ENCODE measurements at regions not wholly inside any gene's neighbourhood (a gene's known extent, or its start where the extent isn't known, plus 50 kb on each side); places are given as distances from the start of the nearest gene placed in this dataset.

DNA sequence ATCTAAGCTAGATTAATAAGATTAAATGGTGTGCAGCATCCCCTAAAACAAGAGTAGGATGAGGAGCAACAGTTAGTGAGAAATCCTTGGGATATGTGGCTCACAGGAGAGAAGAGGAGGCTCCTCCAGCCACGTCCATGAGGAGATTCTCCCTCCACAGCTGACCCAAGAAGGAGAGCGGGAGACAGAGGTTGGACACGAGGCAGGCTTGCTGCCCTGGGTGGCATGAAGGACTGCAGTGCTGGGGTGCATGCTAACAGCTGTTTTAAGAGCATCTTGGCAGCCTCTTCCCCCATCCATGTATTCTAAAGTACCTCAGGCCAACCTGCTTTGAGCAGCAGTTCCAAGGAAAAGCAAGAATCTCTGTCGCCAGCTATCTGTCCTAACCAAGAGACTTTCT is 284.4 kb upstream of the B3GAT1 start:
- intact Hi-C loops (cut with DNase I) = no loop called here
- no peak for DNase-seq (ENCODE audit: low spot score)

DNA sequence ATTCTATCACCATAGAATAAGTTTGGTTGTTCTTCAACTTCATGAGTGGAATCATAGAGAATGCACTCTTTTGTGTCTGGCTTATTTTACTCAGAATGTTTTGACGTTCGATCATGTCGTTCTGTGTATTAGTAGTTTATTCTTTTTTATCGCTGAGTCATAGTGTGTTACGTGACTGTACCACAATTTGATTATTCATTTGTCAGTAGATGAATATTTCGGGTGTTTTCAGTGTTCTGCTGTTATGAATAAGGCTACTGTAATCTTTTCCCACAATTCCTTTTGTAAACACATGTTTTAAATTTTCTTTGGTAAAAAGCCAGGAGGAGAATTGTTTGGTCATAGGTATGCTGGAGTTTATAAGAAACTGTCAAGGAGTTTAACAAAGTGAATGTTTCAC is 279.9 kb upstream of the B3GAT1 start:
- no peak for DNase-seq (ENCODE audit: low spot score)
- intact Hi-C loops (cut with DNase I) = no loop called here

DNA sequence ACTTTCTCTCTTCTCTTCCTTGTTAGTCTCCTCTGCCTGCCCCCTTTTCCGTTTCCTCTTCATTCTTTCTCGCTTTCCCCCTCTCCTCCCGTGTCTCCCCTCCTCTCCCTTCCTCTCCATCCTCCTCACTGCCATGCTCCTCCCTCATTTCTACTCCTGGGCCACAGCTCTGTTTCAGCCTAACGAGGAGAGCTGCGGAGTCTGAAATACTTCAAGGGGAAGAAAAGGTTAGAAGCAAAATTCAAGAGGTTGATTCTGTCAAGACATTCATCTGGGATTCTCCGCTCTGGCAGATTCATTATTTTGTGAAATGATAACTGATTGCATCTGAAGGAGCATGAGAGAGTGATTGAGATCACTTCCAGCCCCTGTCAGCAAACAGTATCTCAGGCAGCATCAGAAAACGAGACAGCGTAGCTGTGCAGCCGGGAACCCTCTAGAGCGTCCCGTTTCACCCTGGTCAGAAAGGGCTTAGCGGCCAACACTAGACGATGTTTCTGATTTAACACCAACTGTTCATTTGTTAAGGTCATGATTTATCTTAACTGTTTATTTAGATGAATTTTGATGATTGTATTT is 279.3 kb upstream of the B3GAT1 start:
- no peak for DNase-seq (ENCODE audit: low spot score)
- intact Hi-C loops (cut with DNase I) = no loop called here

DNA sequence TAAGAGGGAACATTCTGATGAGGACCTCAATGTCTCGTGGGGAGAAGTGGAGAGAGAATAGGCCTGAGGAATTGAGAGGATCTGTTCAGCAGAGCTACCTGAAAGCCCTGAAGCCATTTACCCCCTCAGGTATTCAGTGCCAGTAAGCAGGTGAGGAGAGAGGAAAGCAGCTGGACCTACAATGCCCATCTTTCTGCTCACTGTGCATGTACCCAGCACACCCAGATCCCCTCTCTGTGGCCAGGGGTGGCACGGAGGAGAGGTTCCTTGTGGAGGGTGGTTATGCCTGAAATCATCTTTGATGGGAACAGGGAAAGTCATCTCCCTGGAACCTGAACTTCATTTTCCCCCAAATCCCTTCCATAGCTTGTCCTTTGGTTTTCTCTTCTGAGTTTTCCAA is 277.8 kb upstream of the B3GAT1 start:
- intact Hi-C loops (cut with DNase I) = no loop called here
- DNase-seq (ENCODE audit: low spot score) = no peak

DNA sequence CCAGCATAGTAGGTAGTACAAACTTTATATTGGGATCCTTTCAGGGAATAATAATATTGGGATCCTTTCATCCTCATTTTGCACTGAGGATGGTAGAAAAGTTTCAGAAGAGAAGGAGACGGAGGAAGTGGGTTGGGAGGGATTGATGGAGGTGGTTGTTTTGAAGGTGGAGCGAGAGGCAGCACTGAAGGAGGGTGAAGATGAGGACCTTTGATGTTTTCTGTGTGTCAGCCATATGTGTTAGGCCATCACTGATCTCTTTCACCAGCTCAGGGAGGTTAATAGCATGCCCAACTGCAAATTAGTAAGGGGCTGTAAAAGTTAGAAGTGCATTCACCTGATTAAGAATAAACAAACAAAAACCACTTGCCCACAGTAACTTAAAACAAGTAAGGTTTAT is 275.5 kb upstream of the B3GAT1 start:
- no peak for DNase-seq (ENCODE audit: low spot score)
- intact Hi-C loops (cut with DNase I) = no loop called here

DNA sequence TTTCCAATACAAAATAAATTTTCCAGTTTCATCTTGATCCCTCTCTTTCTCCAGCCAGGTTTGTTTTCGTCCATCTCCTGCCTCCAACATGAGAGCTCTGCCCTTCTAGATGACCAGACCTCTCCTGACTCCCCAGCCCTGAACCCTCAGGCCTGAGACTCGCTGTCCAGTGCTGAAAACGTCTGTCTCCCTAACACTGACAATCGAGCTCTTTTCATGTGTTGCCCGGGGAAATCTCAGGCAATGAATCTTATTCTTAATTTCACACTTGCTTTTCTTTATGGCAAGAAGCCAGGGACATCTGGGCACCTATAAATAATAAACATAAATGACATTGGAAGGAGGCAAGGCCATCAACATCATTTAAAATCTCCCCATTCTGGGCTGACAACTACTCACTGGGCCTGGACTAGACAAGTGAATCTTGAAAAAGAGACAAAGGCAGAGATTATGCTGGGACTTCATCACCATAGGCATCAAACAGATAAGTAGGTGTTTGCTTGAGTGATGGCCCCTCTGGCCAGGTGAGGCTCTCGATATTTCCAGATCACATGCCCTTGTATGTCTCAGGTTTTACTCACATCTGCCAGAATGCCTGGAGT is 274.5 kb upstream of the B3GAT1 start:
- intact Hi-C loops (cut with DNase I) = no loop called here

DNA sequence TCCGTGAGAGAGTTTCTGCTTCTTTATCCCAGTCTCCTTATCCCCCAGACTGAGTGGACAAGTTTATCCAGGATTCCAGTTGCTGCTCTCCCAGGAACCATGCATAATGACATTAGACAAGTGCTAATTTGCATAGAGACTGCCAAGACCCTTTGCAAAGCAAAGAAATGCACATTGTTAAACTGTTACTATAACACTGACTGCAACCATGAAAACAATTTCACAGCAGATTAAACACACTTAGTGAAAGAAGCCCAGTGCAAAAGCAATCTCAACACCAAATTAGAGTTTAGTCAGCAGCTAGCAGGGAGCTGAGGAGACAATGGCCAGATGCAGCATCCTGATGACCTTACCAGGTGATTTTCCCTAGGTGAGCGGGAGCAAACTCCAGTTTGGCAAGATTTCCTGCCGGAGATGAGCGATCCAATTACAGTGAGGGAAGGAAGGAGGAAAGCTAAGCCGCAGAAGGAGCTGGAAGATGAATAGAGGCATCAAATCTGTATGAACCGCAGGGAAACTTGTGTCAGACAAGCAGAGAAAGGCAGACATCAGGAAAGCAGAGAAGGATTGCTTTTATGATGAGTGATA is 273.8 kb upstream of the B3GAT1 start:
- intact Hi-C loops (cut with DNase I) = no loop called here
- DNase-seq (ENCODE audit: low spot score) = no peak

More for the DNA sequence above, 274.5 kb upstream of the B3GAT1 start:
- no peak for DNase-seq (ENCODE audit: low spot score)

DNA sequence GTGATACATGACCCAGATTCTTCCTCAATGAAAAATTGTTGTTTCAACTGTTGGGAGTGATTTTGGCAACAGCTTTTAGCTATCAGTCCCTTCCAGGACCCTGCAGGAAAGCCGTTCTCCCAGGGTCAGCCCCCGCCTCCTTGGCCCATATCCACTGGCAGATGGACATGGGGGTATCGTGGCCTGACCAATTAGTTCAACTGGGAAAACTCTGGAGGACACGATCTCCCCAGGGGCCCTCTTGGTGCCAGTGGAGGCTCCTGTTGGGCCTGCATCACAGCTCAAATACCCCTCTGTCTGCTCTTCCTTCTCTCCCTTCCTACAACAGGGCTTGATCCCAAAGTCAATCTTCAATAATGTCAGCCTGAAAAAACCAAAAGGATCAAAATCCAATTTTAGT is 272.5 kb upstream of the B3GAT1 start:
- intact Hi-C loops (cut with DNase I) = no loop called here
- DNase-seq (ENCODE audit: low spot score) = no peak

DNA sequence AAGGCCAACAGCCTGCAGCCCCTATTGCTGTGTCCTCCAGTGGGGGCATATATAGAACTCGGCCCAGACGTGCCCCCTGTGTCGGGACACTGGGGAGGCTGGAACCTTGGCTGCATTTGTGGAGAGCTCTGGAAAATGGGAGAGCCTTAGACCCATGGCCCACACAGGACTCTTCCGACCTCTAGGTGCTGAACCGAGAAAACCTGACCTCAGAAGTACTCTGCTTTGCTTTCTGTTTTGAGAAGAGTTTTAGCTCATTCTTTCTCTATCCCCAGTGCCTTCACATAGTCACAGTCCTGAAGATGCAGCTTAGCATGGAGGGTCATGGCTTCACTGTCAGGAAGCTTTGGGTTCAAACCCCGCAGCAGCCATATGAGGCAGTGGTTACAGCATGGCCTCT is 271.8 kb upstream of the B3GAT1 start:
- no peak for DNase-seq (ENCODE audit: low spot score)
- intact Hi-C loops (cut with DNase I) = no loop called here

DNA sequence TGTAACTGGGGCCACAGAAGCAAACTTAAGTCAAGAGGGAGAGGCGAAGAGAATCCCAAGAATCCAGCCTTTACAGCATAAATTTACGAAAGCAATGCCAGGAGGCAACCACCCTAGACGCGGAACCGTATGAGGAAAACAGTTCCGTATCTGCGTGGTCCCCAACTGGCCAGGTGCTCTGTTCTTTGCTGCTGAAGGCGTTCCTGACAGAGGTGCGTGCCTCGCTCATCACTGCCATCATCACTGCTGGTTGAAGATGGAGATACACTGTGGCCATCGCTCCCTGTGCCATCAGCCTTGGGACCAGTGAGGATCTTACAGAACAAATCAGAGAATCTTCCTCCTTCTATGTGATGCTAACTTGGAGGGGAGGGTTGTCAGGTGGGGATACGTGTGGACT is 270.5 kb upstream of the B3GAT1 start:
- intact Hi-C loops (cut with DNase I) = no loop called here
- no peak for DNase-seq (ENCODE audit: low spot score)

DNA sequence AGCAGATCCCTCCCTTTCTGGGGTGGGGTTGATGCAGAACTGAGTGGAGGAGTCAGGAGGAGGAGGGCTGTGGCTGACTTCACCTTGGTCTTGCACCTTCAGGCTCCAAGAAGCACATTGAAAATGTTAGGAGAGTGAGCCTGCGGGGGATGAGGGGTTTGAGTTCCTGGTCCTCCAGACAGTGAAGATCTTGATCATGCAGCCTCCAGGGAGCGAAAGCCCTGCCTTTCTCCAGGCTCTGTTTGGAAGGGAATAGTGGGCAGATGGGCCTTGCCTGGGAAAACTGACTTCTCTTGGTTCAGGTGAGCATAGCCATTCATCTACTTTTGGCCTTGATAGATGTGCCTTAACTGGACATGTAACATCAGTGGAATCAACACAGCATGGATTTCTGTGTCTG is 267.6 kb upstream of the B3GAT1 start:
- no peak for DNase-seq (ENCODE audit: low spot score)
- intact Hi-C loops (cut with DNase I) = no loop called here

DNA sequence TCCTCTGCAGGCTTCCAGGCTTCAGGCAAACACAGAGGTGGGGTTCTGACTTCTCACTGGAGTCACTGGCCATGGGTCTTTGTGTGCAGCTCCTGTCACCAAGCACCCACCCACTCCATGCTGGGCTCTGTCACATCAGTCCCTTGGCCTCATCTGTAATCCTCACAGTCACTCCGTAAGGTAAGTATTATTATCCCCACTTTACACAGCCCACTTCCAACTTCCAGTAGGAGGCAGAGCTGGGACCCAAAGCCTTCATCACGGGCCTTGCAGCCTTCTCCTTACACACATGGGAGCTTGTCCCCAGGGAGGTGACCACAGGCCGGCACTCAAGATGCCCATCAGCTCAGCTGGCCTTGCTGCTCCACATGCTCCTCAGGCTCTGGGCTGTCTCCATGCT is 266.7 kb upstream of the B3GAT1 start:
- no peak for DNase-seq (ENCODE audit: low spot score)
- intact Hi-C loops (cut with DNase I) = no loop called here

DNA sequence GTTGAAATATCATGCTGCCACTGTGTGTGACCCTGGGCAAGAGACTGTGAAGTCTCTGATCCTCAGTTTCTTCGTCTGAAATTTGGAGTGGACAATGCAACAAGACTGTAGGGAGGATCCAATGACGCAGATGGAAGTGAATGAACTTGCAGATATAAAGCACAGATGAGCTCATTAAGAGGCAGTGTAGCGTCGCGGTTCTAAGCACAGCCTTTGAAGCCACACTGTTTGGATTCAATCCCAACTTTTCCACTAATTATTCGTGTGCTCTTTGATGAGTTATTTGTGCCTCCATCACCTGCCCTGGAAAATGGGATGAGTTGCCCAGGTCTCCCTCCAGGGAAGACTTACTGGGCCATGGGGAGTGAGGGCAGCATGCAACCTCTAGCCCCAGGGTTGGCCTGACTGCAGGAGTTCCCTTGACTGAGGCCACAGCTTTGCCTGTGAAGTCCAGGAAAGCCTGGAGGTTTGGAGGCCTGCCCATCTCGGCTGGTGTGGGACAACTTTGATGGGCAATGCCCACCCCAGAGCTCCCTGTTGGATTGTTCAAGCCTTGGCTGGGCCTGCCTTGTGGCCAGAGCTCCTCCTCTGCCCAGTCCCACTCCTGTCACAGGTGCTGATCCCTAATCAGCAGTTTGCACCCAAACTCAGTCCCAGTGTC is 266.0 kb upstream of the B3GAT1 start:
- no peak for DNase-seq (ENCODE audit: low spot score)
- intact Hi-C loops (cut with DNase I) = no loop called here

DNA sequence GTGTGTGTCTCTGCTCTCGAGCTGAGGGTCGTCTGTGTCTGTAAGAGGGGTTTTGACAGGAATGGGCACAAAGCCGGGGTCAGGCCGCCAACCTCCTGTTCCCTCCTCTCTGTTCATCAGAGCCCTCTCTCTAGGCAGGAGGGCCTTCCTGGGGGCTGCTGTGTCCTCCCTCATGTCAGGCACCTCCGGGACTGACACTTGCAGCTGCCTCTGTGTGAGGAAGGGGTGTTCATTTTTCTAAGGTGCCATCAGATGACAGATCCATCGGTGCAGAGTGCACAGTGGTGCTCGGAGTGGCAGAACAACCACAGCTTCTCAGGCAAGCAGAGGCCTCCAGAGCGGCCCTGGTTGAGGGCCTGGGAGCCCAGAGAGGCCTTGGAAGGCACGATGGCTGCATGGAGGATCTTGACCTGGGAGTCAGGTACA is 265.4 kb upstream of the B3GAT1 start:
- DNase-seq (ENCODE audit: low spot score) = no peak
- intact Hi-C loops (cut with DNase I) = no loop called here

DNA sequence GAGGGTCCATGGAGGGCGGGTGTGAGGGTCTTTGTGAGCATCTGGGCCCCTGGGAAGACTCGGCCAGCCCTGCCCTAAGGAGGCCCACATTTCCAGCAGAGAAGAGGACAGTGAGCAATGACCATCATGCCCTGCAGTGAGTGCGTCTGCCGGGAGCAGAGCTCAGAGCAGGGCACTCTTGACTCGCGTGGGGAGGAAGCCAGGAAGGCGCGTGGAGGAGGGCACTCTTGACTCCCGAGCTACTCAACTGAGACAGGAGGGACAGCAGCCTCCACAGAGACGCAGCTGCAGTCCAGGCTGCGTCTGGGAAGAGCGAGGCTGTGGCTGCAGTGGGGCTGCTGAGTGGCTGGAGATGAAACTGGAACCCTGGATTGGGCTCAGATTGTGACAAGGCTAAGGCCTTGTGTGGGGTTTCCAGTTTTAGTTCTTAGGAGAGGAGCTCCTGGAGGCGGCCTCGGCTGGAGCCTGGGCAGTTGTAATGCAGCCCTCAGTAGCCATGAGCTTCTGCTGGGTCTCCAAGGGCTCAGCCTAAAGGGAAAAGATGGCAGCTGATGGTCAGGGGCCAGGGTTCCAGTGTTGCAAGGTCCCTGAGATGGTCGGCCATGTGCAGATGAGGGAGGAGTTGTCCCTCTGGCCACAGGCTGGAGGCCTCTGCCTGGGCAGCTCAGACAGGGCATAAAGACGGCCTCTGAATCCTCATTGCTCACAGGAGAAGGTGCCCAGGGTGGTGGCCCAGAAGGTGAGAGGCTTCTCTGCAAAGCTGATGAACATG is 264.7 kb upstream of the B3GAT1 start:
- DNase-seq (ENCODE audit: low spot score) = no peak
- intact Hi-C loops (cut with DNase I) = no loop called here

DNA sequence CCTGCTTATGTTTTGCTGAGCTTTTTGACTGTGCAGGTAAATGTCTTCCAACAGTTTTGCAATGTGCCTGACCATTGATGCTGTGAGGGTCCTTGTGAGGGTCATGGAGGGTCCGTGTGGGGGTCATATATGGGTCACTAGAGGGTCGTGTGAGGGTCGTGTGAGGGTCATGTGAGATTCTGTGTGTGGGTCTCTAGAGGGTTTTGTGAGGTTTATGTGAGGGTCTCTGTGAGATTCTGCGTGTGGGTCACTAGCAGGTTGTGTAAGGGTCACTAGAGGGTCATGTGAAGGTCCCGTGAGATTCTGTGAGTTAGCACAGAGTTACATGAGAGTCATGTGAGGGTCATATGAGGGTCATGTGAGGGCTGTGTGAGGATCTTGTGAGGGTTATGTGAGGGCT is 263.9 kb upstream of the B3GAT1 start:
- no peak for DNase-seq (ENCODE audit: low spot score)
- intact Hi-C loops (cut with DNase I) = no loop called here

DNA sequence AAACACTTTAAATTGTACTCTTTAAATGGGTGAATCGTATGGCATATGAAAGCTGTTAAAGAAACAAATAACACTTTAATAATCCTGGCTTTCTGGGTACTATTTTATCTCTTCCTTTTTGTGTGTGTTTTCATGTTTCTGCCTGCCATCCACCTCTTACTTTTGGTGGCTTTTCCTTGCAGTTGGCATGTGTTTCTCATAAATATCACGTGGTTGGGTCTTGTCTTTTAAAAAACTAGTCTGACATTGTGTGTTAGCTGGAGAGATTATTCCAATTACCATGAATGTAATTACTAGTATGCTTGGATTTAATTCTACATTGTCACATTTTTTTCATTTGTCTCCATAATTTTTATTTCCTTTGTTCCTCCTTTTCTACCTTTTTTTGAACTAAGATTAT is 262.9 kb upstream of the B3GAT1 start:
- intact Hi-C loops (cut with DNase I) = no loop called here
- DNase-seq (ENCODE audit: low spot score) = no peak

DNA sequence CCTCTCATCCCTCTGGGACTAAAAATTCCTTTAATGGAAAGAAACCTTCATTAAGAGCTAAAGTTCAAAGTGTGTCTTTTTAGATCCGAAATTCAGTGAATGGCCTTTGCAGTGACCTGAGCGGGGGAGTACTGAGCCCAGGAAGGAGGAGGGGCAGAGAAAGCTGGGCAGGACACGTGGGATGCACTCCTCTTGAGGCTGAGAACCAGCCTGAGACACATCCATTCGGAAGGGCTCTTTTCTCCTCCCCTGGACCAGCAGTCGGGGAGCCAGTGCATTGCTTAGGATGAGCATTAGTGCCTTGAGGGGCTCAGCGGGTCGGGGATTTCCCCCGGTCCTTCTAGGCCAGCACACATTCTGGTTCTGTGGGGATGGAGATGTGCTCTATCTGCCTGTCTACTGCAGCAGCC is 258.9 kb upstream of the B3GAT1 start:
- intact Hi-C loops (cut with DNase I) = no loop called here
- DNase-seq (ENCODE audit: low spot score) = no peak

DNA sequence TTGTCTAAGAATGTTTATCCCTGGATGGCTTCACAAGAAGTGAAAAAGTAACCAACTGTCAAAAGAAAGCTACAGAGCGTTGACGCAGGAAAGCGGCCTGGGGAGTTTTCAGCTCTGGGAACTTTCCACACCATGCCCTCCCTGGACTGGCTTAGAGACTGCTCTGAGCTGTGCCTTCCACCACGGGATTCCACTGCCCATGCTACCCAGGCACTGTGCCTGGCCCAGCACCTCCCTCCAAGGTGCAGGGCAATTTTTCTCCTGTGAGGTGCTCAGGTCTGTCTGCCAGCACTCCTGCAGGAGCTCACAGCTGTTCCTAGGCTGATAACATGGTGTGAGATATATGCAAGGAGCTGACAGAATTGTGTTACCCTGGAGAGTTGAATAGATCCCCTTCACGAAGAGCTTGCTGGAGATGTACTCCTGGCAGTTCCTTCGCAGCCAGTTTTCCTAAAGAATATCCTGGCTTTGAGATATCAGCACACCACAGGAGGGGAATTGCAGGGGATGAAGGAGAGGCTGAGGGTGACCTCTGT is 258.3 kb upstream of the B3GAT1 start:
- intact Hi-C loops (cut with DNase I) = no loop called here
- no peak for DNase-seq (ENCODE audit: low spot score)

DNA sequence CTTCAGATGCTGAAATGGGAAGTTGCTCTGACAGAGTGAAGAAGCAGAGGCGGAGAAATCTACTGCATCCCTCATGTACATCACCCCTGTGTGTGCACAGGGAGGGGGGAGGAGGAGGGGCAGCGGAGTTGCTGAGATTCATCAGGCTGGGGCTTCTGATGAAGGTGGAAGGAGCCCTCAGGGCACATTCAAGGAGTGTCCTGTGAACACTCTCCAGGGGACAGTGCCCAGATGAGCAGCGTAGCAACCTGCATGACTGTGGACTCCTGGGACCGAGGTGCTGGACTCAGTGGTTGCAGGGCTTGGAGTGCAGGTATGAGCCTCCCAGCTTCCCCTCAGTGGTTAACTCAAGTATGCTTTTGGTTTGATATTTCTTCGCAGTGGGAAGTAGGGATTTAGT is 257.8 kb upstream of the B3GAT1 start:
- no peak for DNase-seq (ENCODE audit: low spot score)
- intact Hi-C loops (cut with DNase I) = no loop called here

Measured in cardiac septum (tissue), 1 donor.